Caco-2 (cell line): ENCODE measurements at regions not wholly inside any gene's neighbourhood (a gene's known extent, or its start where the extent isn't known, plus 50 kb on each side); places are given as distances from the start of the nearest gene placed in this dataset.

Experiments
- BruUV-seq: library from RNA; stranded (reverse); fragments of 400-500 nt; replicated peaks from 2 replicates; lab custom pipeline; 2021; lab: Mats Ljungman, UMichigan
- CTCF ChIA-PET: fragments of 300-600 bp; sonication (Branson Sonifier 250); formaldehyde crosslinking; loops from one replicate; lab custom pipeline; 2022; ENCODE audit warnings: antibody characterized with exemption; lab: Charles Lee
- POLR2A ChIA-PET: fragments of 300-600 bp; sonication (Branson Sonifier 250); formaldehyde crosslinking; loops from one replicate; lab custom pipeline; 2022; ENCODE audit warnings: antibody characterized with exemption; lab: Charles Lee
- DNase-seq, 2 experiments: peaks; one replicate each; pipeline versions ENCODE4 v3.0.0 to v3.0.0-alpha.2; 2020 to 2022
- H3K27me3 ChIP-seq: replicated peaks from 2 replicates; pipeline ENCODE4 v1.6.0; 2011; ENCODE audit warnings: low read length; ENCODE audit not compliant: control insufficient read depth, insufficient read depth
- H3K36me3 ChIP-seq: 2 replicates; pipeline ENCODE4 v1.5.1; 2011; ENCODE audit warnings: low read length; ENCODE audit not compliant: control insufficient read depth, insufficient read depth
- H3K4me1 ChIP-seq: fragments of 250-450 bp; sonication (Bioruptor Pico); 2 replicates; pipeline ENCODE4 v1.5.1; 2020; ENCODE audit warnings: mild to moderate bottlenecking
- H3K4me3 ChIP-seq: 2 replicates; pipeline ENCODE4 v1.5.1; 2011; ENCODE audit warnings: low read depth, mild to moderate bottlenecking, control low read depth, low read length
- H3K9me3 ChIP-seq: fragments of 250-450 bp; sonication (Bioruptor Pico); 2 replicates; pipeline ENCODE4 v1.5.1; 2020; ENCODE audit warnings: mild to moderate bottlenecking, moderate library complexity
- H3K27ac Mint-ChIP-seq: one replicate; pipeline ENCODE4 v1.8.0; 2022; ENCODE audit warnings: mixed read lengths; ENCODE audit not compliant: unreplicated experiment
- H3K27me3 Mint-ChIP-seq: one replicate; pipeline ENCODE4 v1.8.0; 2022; ENCODE audit warnings: mixed read lengths; ENCODE audit not compliant: insufficient read depth, unreplicated experiment
- H3K36me3 Mint-ChIP-seq: one replicate; pipeline ENCODE4 v1.8.0; 2022; ENCODE audit warnings: mild to moderate bottlenecking, mixed read lengths; ENCODE audit not compliant: insufficient read depth, unreplicated experiment
- H3K4me1 Mint-ChIP-seq: one replicate; pipeline ENCODE4 v1.8.0; 2022; ENCODE audit warnings: low read depth, mixed read lengths; ENCODE audit not compliant: unreplicated experiment
- H3K4me3 Mint-ChIP-seq: one replicate; pipeline ENCODE4 v1.8.0; 2022; ENCODE audit warnings: mild to moderate bottlenecking, moderate library complexity, mixed read lengths; ENCODE audit not compliant: unreplicated experiment
- H3K9me3 Mint-ChIP-seq: one replicate; pipeline ENCODE4 v1.8.0; 2022; ENCODE audit warnings: mixed read lengths; ENCODE audit not compliant: unreplicated experiment
- CTCF ChIP-seq, 2 experiments: fragments of 200-600 bp in 1 of 2; IDR thresholded peaks; 1 replicate in 1 of 2; 2 replicates in 1 of 2; pipeline versions ENCODE4 v1.5.1 to v1.8.0; 2011 to 2022; ENCODE audit warnings: antibody characterized with exemption in 1 of 2, control low read depth in 1 of 2, inconsistent platforms in 1 of 2, low read depth in 1 of 2, low read length in 1 of 2, mild to moderate bottlenecking in 1 of 2, moderate library complexity in 1 of 2; ENCODE audit not compliant: insufficient read depth in 1 of 2, severe bottlenecking in 1 of 2, unreplicated experiment in 1 of 2
- intact Hi-C: fragments of 100-400 bp; cut with micrococcal nuclease; formaldehyde crosslinking; loops from one replicate; pipeline ENCODE4 v1.10.0; 2022; ENCODE audit not compliant: unreplicated experiment

- H3K27me3 ChIP-seq: no peaks in the 10 kb centered on the region
- Mint-ChIP-seq H3K27ac (no peak overlapping the region), H3K36me3 (no peaks in the 10 kb centered on the region), H3K27me3 (no peaks in the 10 kb centered on the region), H3K9me3 (no peaks in the 10 kb centered on the region), H3K4me3 (no peak overlapping the region), H3K4me1 (no peaks in the 10 kb centered on the region)
- CTCF ChIA-PET: no interaction called here
- H3K9me3 ChIP-seq: no peaks in the 10 kb centered on the region
- POLR2A ChIA-PET: no interaction called here
- H3K4me1 ChIP-seq: no peaks in the 10 kb centered on the region
- no peak overlapping the region for H3K4me3 ChIP-seq
- BruUV-seq: no TSS peak
- no peak for DNase-seq
- intact Hi-C loops: no loop called here
- no peak for TF ChIP-seq CTCF (IDR thresholded peaks at IDR 0.05; ENCODE audit: insufficient read depth in 1 of 2, low read depth in 1 of 2, low read length in 1 of 2, severe bottlenecking in 1 of 2, unreplicated experiment in 1 of 2)
- H3K36me3 ChIP-seq: no peaks in the 10 kb centered on the region
Observed at GRCh38 chr9:13770956-13771355, 491.5 kb upstream of the MPDZ start.

- no peaks in the 10 kb centered on the region for H3K36me3 ChIP-seq
- Mint-ChIP-seq H3K9me3 (no peaks in the 10 kb centered on the region), H3K36me3 (no peaks in the 10 kb centered on the region), H3K27ac (no peak overlapping the region), H3K4me3 (no peak overlapping the region), H3K4me1 (no peaks in the 10 kb centered on the region), H3K27me3 (no peaks in the 10 kb centered on the region)
- H3K9me3 ChIP-seq: no peaks in the 10 kb centered on the region
- no peaks in the 10 kb centered on the region for H3K4me1 ChIP-seq
- H3K4me3 ChIP-seq: no peak overlapping the region
- intact Hi-C loops: no loop called here
- CTCF ChIA-PET: no interaction called here
- no peak for TF ChIP-seq CTCF (IDR thresholded peaks at IDR 0.05; ENCODE audit: insufficient read depth in 1 of 2, low read depth in 1 of 2, low read length in 1 of 2, severe bottlenecking in 1 of 2, unreplicated experiment in 1 of 2)
- POLR2A ChIA-PET: no interaction called here
- BruUV-seq: no TSS peak
- no peaks in the 10 kb centered on the region for H3K27me3 ChIP-seq
- no peak for DNase-seq
Observed at GRCh38 chr9:13769641-13770040, 490.1 kb upstream of the MPDZ start.

- Mint-ChIP-seq H3K4me1 (no peaks in the 10 kb centered on the region), H3K27ac (no peak overlapping the region), H3K36me3 (no peaks in the 10 kb centered on the region), H3K4me3 (no peak overlapping the region), H3K27me3 (no peaks in the 10 kb centered on the region), H3K9me3 (no peaks in the 10 kb centered on the region)
- Histone ChIP-seq H3K4me3 (no peak overlapping the region), H3K9me3 (no peaks in the 10 kb centered on the region), H3K4me1 (no peaks in the 10 kb centered on the region), H3K27me3 (no peaks in the 10 kb centered on the region), H3K36me3 (no peaks in the 10 kb centered on the region)
- no peak for DNase-seq
- TF ChIP-seq CTCF (IDR thresholded peaks at IDR 0.05; ENCODE audit: insufficient read depth in 1 of 2, low read depth in 1 of 2, low read length in 1 of 2, severe bottlenecking in 1 of 2, unreplicated experiment in 1 of 2): no peak
- ChIA-PET CTCF (no interaction called here), POLR2A (no interaction called here)
- intact Hi-C loops: no loop called here
- no TSS peak for BruUV-seq
Observed at GRCh38 chr9:13769006-13769405, 489.5 kb upstream of the MPDZ start.
